OCI-LY3 (cell line): ENCODE measurements at regions not wholly inside any gene's neighbourhood (a gene's known extent, or its start where the extent isn't known, plus 50 kb on each side); places are given as distances from the start of the nearest gene placed in this dataset.

Experiments used
- CTCF ChIP-seq: fragments of 200-600, 300-600 bp; sonication (generic); IDR thresholded peaks from 2 replicates; pipeline ENCODE4 v1.5.1; 2014; ENCODE audit warnings: antibody characterized with exemption, low read length, low read depth
- EZH2phosphoT487 ChIP-seq: fragments of 200-600 bp; shearing (Covaris generic); IDR thresholded peaks from 2 replicates; pipeline ENCODE4 v1.6.1; 2018; ENCODE audit warnings: antibody characterized with exemption, mixed run types, low read depth

- TF ChIP-seq CTCF (no peak), EZH2phosphoT487 (no peak)
These were observed 310.2 kb upstream of the RGMB start for GRCh38 chr5:98463222-98463621.
